GM21423 (cell line): ENCODE measurements at regions not wholly inside any gene's neighbourhood (a gene's known extent, or its start where the extent isn't known, plus 50 kb on each side); places are given as distances from the start of the nearest gene placed in this dataset.

ENCODE experiments used
- ATAC-seq: cut with Tn5 transposase; IDR thresholded peaks from one replicate; pipeline ENCODE4 v1.9.1; 2021; ENCODE audit warnings: mild to moderate bottlenecking, moderate library complexity; ENCODE audit not compliant: unreplicated experiment

- no peak for ATAC-seq
Measured at GRCh38 chr5:118692811-118693342, 295.5 kb downstream of the DTWD2 start.

- peak; percentile 43 for ATAC-seq
Measured at GRCh38 chr5:118687661-118688621, 300.4 kb downstream of the DTWD2 start.

GRCh38 chr5:118687100-118687499 lies 301.2 kb downstream of the DTWD2 start:
- no peak for ATAC-seq

GRCh38 chr5:118681655-118682054 lies 306.7 kb downstream of the DTWD2 start:
- no peak for ATAC-seq

- ATAC-seq: no peak
Measured at GRCh38 chr5:118679264-118679940, 308.9 kb downstream of the DTWD2 start.

GRCh38 chr5:118678746-118679145 lies 309.6 kb downstream of the DTWD2 start:
- no peak for ATAC-seq

GRCh38 chr5:118675247-118675646 lies 313.1 kb downstream of the DTWD2 start:
- ATAC-seq: no peak

- ATAC-seq: no peak
Measured at GRCh38 chr5:118657576-118657975, 330.8 kb downstream of the DTWD2 start.

GRCh38 chr5:118653872-118654271 lies 334.5 kb downstream of the DTWD2 start:
- ATAC-seq: no peak

- no peak for ATAC-seq
Measured at GRCh38 chr5:118653183-118653582, 335.2 kb downstream of the DTWD2 start.

- ATAC-seq: no peak
Measured at GRCh38 chr5:118651002-118651401, 337.3 kb downstream of the DTWD2 start.

- ATAC-seq: no peak
Measured at GRCh38 chr5:118647587-118647986, 340.8 kb downstream of the DTWD2 start.

GRCh38 chr5:118646917-118647316 lies 341.4 kb downstream of the DTWD2 start:
- no peak for ATAC-seq

- no peak for ATAC-seq
Measured at GRCh38 chr5:118637947-118638670, 350.2 kb downstream of the DTWD2 start.

- ATAC-seq: no peak
Measured at GRCh38 chr5:118628660-118629354, 359.5 kb downstream of the DTWD2 start.

- ATAC-seq: no peak
Measured at GRCh38 chr5:118620233-118620632, 368.1 kb downstream of the DTWD2 start.

- no peak for ATAC-seq
Measured at GRCh38 chr5:118619823-118620222, 368.5 kb downstream of the DTWD2 start.

GRCh38 chr5:118616281-118616680 lies 372.1 kb downstream of the DTWD2 start:
- no peak for ATAC-seq

GRCh38 chr5:118614731-118615456 lies 373.5 kb downstream of the DTWD2 start:
- no peak for ATAC-seq
